NCI-H2029 treated with DMSO at 0.1 percent for 48 hours (cell line): ENCODE measurements at regions not wholly inside any gene's neighbourhood (a gene's known extent, or its start where the extent isn't known, plus 50 kb on each side); places are given as distances from the start of the nearest gene placed in this dataset.
A peak's percentile ranks its signal among the peaks of the same experiment; 100 is the strongest.
"Not testable (repeated sequence)": the region's sequence is repeated elsewhere in the genome, so short reads cannot be mapped to it uniquely, and the experiment has no call there.

ENCODE experiments used
- DNase-seq: peaks from one replicate; lab custom pipeline; 2025; lab: John Stamatoyannopoulos, UW

DNA sequence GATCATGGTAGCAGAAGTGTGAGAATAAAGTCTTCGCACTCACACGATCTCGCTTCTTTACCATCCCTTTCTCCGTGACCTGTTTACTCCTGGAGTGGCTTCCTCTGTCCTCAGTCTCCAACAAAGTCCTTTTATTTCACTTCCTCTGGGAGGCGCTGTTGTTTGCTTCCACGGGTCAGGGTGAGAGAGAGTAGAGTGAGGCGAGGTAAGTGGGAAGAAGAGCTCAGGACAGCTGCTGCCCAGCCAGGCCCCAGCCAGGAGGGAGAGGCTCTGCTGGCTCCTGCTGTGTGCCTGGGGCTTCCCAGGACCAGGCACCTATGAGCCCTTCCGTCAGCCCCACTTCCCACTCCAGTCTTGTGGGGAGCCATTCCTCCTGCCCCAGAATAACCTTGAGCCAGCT is 242.1 kb downstream of the FGF9 start:
- DNase-seq, result no peak

DNA sequence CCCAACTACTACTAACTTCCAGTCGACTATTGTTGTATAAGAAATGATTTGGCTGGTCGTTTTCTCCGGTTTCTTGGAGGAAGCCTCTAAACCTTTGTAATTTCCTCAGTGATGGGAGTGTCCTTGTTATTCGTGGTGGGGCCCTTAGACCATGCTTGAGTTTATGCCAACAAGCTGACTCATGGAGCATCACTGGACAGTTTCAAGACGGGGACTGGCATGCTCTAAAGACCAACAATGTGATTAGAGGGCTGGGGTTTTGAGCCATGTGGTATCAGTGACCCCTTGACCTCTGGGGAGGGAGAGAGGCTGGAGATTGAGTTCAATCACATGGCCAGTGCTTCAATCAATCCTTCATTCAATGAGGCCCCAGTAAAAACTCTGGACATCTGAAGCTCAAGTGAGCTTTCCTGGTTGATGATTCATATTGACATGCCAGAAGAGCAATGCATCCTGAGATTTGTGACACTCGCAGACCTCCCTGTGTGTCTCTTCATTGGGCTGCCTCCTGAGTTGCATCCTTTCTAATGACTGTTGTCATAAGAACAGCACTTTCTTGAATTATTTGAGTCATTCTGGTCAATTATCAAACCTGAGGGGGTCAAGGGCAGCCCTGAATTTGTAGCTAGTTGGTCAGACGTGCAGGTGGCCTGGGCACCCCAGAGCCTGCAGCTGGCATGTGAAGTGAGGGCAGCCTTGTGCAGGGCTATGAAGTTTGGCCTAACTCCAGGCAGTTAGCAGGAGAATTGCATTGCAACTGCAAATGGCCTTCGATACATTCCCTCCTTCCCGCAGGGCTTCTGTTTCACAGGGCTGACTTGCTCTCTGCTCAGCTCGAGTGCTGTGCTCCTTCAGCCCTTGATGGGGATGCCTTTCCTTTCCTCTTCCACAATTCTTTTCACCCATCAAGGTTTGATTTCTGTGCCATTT is 246.5 kb downstream of the FGF9 start:
- no peak for DNase-seq

DNA sequence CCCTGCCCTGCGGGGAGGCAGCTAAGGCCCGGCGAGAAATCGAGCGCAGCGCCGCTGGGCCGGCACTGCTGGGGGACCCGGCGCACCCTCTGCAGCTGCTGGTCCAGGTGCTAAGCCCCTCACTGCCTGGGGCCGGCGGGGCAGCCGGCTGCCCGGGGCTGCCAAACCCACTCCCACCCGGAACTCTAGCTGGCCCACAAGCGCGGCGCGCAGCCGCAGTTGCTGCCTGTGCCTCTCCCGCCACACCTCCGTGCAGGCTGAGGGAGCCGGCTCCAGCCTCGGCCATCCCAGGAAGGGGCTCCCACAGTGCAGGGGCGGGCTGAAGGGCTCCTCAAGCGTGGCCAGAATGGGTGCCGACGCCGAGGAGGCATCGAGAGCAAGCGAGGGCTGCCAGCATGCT is 249.9 kb downstream of the FGF9 start:
- not testable (repeated sequence) for DNase-seq

GRCh38 chr13:21924958-21925357 is 254.1 kb downstream of the FGF9 start:
- no peak for DNase-seq

DNA sequence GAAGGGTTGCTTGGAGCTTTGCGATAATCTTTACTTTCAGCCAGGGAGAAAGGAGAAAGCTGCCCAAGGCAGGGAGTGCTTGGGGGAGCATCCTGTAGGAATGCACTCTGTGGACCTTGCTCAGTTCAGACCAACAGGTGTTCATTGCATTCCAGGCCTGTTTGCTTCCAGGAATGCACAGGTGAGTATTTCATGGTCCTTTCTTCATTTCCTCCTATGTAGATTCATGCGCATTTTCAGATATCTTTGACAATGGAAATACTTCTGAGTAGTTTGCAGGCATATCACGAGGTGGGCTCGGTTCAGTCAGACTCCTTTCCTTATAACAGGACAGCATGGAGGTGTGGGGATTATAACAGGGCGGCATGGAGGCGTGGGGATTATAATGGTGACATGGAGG is 254.8 kb downstream of the FGF9 start:
- DNase-seq, result no peak

DNA sequence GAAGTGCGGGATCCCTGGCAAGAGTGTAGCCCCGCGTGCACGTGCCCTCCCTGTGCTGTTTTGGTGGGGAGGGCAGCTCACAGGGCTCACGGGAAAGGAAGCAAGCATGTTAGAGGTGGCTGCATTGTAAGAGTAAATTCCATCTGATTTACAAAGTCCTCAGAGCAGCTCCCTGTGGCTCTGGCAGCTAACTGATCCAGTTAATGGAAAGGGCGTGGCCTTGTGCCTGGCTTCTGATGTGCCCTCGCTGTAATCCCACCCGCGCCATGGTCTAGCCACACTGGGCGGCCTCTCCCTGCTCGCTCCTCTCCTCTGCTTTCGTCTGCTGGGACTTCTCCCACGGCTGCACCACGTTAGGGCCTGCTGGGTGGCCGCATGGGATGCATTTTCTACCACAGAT is 258.5 kb downstream of the FGF9 start:
- no peak for DNase-seq

DNA sequence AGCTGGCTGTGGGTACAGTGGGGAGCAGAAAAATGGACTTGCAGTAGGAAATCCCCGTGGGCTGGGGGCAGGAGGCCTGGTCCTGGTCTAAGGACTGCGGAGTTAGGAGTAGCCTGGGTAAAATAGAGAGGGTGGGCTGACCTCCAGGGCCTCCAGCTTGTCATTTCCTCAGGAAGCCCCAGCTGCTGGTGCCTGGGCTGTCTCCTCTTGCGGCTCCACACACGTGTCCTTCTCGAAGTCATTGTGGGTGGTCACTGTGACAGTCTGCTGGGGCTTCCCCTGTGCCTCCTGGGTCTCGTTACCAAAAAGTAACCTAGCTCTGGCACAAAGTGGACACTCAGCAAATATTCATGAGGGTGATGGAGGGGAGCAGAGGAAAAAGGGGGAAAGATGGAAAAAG is 259.7 kb downstream of the FGF9 start:
- DNase-seq, result no peak

- no peak for DNase-seq
Observed at GRCh38 chr13:21932578-21932977, 261.7 kb downstream of the FGF9 start.

- DNase-seq, result no peak
Observed at GRCh38 chr13:21932996-21933395, 262.1 kb downstream of the FGF9 start.

DNA sequence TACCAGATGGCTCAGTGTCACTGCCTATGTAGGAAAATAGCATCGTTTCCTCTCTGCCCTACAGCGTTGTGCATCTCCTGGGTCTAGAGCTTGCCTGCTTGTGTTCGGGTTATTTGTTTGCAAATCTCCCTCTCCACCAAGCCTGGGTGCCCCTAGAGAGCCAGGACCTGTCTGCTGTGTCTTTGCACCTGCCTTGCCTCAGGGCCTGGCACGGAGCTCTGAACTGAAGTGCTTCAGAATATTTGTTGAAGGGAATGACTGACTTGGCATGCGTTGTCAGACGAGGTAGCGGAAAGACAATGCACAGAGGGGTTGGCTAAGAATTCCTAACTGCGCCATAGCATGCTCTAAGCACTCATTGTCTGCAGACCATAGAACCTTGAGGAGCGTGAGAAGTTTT is 263.4 kb downstream of the FGF9 start:
- DNase-seq, result peak; percentile 98

GRCh38 chr13:21936674-21937073 is 265.8 kb downstream of the FGF9 start:
- DNase-seq, result no peak

GRCh38 chr13:21938168-21938567 is 267.3 kb downstream of the FGF9 start:
- DNase-seq, result no peak

GRCh38 chr13:21938636-21939035 is 267.8 kb downstream of the FGF9 start:
- no peak for DNase-seq

DNA sequence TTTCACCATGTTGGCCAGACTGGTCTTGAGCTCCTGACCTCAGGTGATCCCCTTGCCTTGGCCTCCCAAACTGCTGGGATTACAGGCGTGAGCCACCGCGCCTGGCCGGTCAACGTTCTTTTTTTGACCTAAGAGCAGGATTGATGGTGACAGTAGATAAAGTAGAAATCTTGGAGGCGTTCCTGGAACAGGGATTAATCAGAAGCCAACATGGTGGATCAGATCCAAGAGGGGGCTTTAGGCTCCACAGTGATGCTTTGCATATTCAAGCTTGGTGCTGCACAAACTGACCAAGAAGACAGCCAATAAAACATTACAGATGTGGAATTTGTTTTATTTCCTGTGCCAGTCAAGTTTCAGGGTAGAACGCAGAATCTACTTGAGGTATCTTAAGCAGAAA is 271.2 kb downstream of the FGF9 start:
- no peak for DNase-seq

- DNase-seq, result no peak
Observed at GRCh38 chr13:21944610-21945009, 273.7 kb downstream of the FGF9 start.

- no peak for DNase-seq
Observed at GRCh38 chr13:21945195-21945594, 274.3 kb downstream of the FGF9 start.

DNA sequence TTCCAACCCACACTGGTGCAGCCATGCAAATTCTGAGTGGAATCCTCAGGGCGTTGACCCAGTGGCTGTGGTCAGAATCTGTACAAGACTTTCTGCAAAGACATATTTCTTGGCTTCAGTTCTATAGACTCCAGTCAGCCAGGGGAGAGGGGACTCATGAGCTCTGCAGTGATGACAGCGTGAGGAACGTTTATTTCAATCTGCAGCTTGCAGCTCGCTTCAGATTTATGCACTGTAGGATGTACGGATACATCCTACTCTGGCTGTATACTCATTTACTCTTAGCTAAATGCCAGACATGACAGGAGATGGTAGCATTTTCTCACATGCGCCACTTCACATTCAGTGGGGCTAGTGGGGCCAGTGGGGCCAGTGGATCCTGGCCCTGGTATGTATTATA is 276.1 kb downstream of the FGF9 start:
- no peak for DNase-seq

- no peak for DNase-seq
Observed at GRCh38 chr13:21948769-21949474, 278.0 kb downstream of the FGF9 start.

- DNase-seq, result peak; percentile 42
Observed at GRCh38 chr13:21949818-21950429, 279.1 kb downstream of the FGF9 start.

DNA sequence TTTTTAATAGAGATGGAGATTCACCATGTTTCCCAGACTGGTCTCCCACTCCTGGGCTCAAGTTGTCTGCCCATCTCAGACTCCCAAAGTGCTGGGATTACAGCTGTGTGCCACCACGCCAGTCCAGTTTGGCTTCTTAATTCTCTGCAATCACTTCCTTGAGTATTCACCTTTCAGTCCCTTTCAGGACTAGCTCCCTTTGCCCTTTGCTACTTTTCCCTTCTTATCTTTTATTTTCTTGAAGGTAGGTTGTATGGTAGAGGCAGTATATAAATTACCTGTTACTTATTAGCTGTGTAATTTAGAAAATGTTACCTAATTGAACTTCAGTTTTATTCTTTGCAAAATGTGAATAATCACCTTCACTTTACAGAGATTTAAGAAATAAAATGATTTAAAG is 285.8 kb downstream of the FGF9 start:
- no peak for DNase-seq

DNA sequence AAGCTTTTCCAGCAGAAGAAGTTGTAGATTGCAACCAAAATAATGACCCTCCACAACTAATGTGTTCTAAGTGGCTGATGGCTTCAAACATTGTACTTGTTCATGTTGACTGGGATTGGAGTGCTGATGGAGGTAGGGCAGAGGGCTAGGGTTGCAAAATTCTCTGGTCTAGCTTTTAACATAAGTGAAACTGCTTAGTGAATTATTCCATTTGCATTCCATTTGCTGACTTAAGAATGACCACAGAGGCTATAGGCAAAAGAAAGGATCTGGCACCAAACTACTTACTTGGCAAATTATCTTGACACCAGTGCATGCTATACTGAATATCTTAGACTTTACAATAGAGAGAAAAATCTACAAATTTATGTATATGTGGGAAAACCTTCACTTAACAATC is 287.0 kb downstream of the FGF9 start:
- no peak for DNase-seq

DNA sequence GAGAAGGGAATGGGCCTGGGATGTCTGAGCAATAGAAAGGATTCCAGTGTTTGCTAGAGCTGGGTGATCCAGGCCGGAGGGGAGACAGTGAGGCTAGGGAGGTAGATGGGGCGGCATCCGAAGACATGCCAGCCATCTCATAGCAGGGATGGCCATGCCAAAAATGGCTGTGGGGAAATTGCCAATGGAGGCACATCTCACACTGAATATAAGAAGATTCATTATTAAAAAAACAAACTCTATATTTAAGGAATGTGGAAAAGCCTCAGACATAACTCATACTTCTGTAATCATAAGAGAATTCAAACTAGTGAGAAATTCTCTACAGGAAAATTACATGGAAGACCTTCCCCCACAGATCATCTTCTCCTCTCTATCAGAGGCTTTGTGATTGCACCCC is 289.2 kb downstream of the FGF9 start:
- DNase-seq, result no peak

DNA sequence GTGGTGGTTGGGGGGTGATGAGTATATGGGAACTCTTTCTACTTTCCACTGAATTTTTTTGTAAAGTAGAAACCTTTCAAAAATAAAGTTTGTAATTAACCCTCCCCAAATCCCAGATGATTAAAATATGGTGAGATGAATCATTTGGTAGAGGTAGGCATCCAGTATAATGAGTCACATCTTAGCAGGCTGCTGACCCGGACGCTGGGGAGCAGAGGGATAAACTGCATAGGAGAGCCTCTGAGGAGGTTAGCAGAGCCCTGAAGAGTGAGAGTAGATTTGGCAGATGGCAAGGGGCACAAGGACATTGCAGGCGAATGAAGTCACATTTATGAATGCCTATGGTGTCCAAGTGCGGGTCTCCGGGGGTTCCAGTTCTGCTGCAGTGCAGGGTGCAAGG is 293.8 kb downstream of the FGF9 start:
- DNase-seq, result no peak
